GM23248 (cell line): ENCODE measurements at regions not wholly inside any gene's neighbourhood (a gene's known extent, or its start where the extent isn't known, plus 50 kb on each side); places are given as distances from the start of the nearest gene placed in this dataset.

Source experiments
- DNase-seq: peaks from one replicate; pipeline ENCODE4 v3.0.0-alpha.2; 2015
- H2AFZ ChIP-seq: fragments of 200-600 bp; sonication (generic); 2 replicates; pipeline ENCODE4 v1.6.1; 2016; ENCODE audit warnings: antibody characterized with exemption
- H3F3A ChIP-seq: fragments of 200-600 bp; sonication (generic); 2 replicates; pipeline ENCODE4 v1.6.1; 2016; ENCODE audit warnings: mild to moderate bottlenecking, antibody characterized with exemption, mixed run types; ENCODE audit not compliant: insufficient read depth
- H3K27ac ChIP-seq: fragments of 200-600 bp; sonication (generic); 2 replicates; pipeline ENCODE4 v1.5.1; 2016; ENCODE audit warnings: mild to moderate bottlenecking
- H3K27me3 ChIP-seq: fragments of 200-600 bp; sonication (generic); replicated peaks from 2 replicates; pipeline ENCODE4 v1.6.1; 2016; ENCODE audit warnings: mild to moderate bottlenecking; ENCODE audit not compliant: insufficient read depth
- H3K36me3 ChIP-seq: fragments of 200-600 bp; sonication (generic); 2 replicates; pipeline ENCODE4 v1.6.1; 2016; ENCODE audit warnings: low read depth, mild to moderate bottlenecking
- H3K4me1 ChIP-seq: fragments of 200-600 bp; sonication (generic); 2 replicates; pipeline ENCODE4 v1.6.1; 2016; ENCODE audit warnings: mild to moderate bottlenecking; ENCODE audit not compliant: insufficient read depth
- H3K4me2 ChIP-seq: fragments of 200-600 bp; sonication (generic); one replicate; pipeline ENCODE4 v1.6.1; 2016; ENCODE audit warnings: mild to moderate bottlenecking; ENCODE audit not compliant: unreplicated experiment
- H3K4me3 ChIP-seq: fragments of 200-600 bp; sonication (generic); 2 replicates; pipeline ENCODE4 v1.5.1; 2016; ENCODE audit warnings: mild to moderate bottlenecking
- H3K79me2 ChIP-seq: fragments of 200-600 bp; sonication (generic); 2 replicates; pipeline ENCODE4 v1.6.1; 2016; ENCODE audit warnings: mild to moderate bottlenecking; ENCODE audit not compliant: insufficient read depth
- H3K9ac ChIP-seq: fragments of 200-600 bp; sonication (generic); 2 replicates; pipeline ENCODE4 v1.6.1; 2016; ENCODE audit warnings: mild to moderate bottlenecking
- H3K9me2 ChIP-seq: fragments of 200-600 bp; sonication (generic); 2 replicates; pipeline ENCODE4 v1.6.1; 2016; ENCODE audit warnings: mixed run types, mild to moderate bottlenecking, moderate library complexity; ENCODE audit not compliant: insufficient read depth
- H3K9me3 ChIP-seq: fragments of 200-600 bp; sonication (generic); one replicate; pipeline ENCODE4 v1.6.1; 2017; ENCODE audit warnings: low read depth
- H4K20me1 ChIP-seq: fragments of 200-600 bp; sonication (generic); 2 replicates; pipeline ENCODE4 v1.6.0; 2016; ENCODE audit not compliant: insufficient read depth
- EZH2 ChIP-seq: fragments of 200-600 bp; sonication (generic); IDR thresholded peaks from 2 replicates; pipeline ENCODE4 v1.6.1; 2018; ENCODE audit warnings: antibody characterized with exemption, mild to moderate bottlenecking; ENCODE audit not compliant: insufficient read depth, poor library complexity, severe bottlenecking
- EZH2phosphoT487 ChIP-seq: fragments of 200-600 bp; sonication (generic); IDR thresholded peaks from 2 replicates; pipeline ENCODE4 v1.6.1; 2018; ENCODE audit warnings: antibody characterized with exemption, moderate library complexity, mild to moderate bottlenecking, low read depth; ENCODE audit not compliant: insufficient read depth
- whole genome bisulfite sequencing, 2 experiments: methylation state at CpG; one replicate each; pipeline ENCODE4 v1.1.6; 2015 to 2017; ENCODE audit warnings: low lambda C conversion rate in 2 of 2, low coverage in 1 of 2; ENCODE audit errors: missing lambda C conversion rate in 2 of 2; 5-methylcytosine and 5-hydroxymethylcytosine counted together
- in situ Hi-C: fragments of 300-500 bp; cut with MboI; formaldehyde crosslinking; loops from 2 replicates; pipeline ENCODE4 v1.15.0; 2020

DNA sequence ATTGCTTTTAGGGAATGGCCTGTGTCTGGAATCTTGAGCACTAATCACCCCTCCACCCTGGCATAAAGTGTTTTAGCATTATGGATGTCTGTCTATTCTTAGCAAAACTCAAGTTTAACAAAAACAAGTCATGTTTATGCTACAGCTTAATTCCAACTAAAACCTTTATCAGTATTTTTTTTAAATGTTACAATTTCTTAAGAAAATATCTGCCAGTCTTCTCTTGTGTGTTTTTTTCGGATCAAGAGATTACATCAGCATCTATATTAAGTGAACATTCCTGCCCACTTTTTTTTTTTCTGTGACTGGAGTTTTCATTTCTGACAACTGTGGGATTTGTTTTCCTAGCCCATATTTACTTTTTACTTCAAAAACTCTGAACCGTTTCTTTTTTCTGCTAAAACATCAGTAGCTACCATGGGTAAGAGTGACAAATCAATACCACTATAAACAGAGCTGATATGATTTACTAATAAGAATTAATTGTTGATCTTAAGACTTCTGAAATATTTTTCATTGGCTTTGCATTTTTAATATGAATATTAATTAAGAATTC, 94.3 kb downstream of the EDN1 start:
- in situ Hi-C loops, result loop anchor here (25.0 kb wide), 1 partner anchor 503 kb away; no protein-coding TSS in a partner anchor
- H2AFZ ChIP-seq, result no peak overlapping the region
- H3K4me1 ChIP-seq, result peaks cover 13% of the 10 kb centered on the region
- no peaks in the 10 kb centered on the region for H4K20me1 ChIP-seq
- H3K79me2 ChIP-seq, result no peaks in the 10 kb centered on the region
- TF ChIP-seq EZH2phosphoT487, result no peak
- no peak for TF ChIP-seq EZH2
- no peaks in the 10 kb centered on the region for H3K27me3 ChIP-seq
- H3K4me3 ChIP-seq, result no peak overlapping the region
- 68 to 80% methylated on average over 2 of the region's 2 CpGs for WGBS, 2 experiments
- H3K4me2 ChIP-seq, result no peak overlapping the region
- no peaks in the 10 kb centered on the region for H3K36me3 ChIP-seq
- H3K9ac ChIP-seq, result no peak overlapping the region
- no peaks in the 10 kb centered on the region for H3K9me2 ChIP-seq
- no peaks in the 10 kb centered on the region; the same call in 1 of the 2 replicates for H3F3A ChIP-seq
- no peak overlapping the region for H3K27ac ChIP-seq
- no peaks in the 10 kb centered on the region for H3K9me3 ChIP-seq
- DNase-seq, result no peak

DNA sequence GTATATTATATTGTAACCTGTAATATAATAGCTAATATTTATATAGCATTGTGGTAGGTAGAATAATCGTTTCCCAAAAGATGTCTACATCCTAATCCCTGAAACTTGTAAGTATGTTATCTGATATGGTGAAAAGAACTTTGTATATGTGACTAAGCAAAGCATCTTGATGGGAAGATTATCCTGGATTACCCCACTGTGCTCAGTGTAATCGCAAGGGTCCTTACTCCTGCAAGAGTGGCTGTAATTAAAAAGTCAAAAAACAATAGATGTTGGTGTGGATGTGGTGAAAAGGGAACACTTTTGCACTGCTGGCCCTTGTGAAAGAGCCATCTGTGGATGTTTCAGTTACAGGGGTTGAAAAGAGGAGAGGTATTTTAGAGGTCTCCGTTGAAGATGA, 95.2 kb downstream of the EDN1 start:
- Histone ChIP-seq H3K79me2 (no peaks in the 10 kb centered on the region), H3K9me2 (no peaks in the 10 kb centered on the region), H3K4me3 (no peak overlapping the region), H3K9me3 (no peaks in the 10 kb centered on the region), H3K36me3 (no peaks in the 10 kb centered on the region), H3F3A (no peaks in the 10 kb centered on the region; the same call in 1 of the 2 replicates), H3K9ac (no peak overlapping the region), H3K27ac (no peak overlapping the region), H3K27me3 (no peaks in the 10 kb centered on the region), H3K4me2 (no peak overlapping the region), H2AFZ (no peak overlapping the region), H3K4me1 (peaks cover 13% of the 10 kb centered on the region), H4K20me1 (no peaks in the 10 kb centered on the region)
- TF ChIP-seq EZH2 (no peak), EZH2phosphoT487 (no peak)
- no peak for DNase-seq
- 90 to 97% methylated on average over 3 of the region's 3 CpGs for WGBS, 2 experiments
- in situ Hi-C loops, result loop anchor here (25.0 kb wide), 1 partner anchor 502 kb away; no protein-coding TSS in a partner anchor

DNA sequence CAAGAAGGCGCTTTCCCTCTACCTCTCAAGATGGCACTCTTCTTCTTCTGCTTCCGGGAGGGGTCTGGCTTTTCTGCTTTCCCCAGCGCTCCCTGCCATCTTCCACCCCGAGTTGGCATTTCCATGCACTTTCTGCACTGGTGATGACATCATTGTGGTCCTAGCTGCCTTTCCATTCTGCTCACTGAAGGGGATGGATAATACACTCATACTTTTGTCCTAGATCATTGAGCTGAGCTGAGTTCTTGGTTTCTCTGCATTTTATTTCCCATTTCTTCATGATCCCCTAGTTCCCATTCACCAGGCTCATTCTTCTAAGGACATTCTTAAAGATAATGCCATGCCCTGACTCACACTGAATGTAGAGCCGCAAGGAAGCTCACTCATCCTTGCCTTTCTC, 96.7 kb downstream of the EDN1 start:
- Histone ChIP-seq H4K20me1 (no peaks in the 10 kb centered on the region), H3F3A (no peaks in the 10 kb centered on the region), H3K36me3 (no peaks in the 10 kb centered on the region), H3K27ac (no peak overlapping the region), H3K79me2 (no peaks in the 10 kb centered on the region), H3K9me3 (no peaks in the 10 kb centered on the region), H3K4me1 (peaks cover 2% of the 10 kb centered on the region; the same call in 1 of the 2 replicates), H3K4me2 (no peak overlapping the region), H3K9ac (no peak overlapping the region), H3K4me3 (no peak overlapping the region), H2AFZ (no peak overlapping the region), H3K9me2 (no peaks in the 10 kb centered on the region), H3K27me3 (no peaks in the 10 kb centered on the region)
- DNase-seq, result peak; percentile 28
- 89 to 92% methylated on average over 4 to 5 of the region's 5 CpGs for WGBS, 2 experiments
- in situ Hi-C loops, result loop anchor here (25.0 kb wide), 1 partner anchor 500 kb away; no protein-coding TSS in a partner anchor
- TF ChIP-seq EZH2phosphoT487 (no peak), EZH2 (no peak)

DNA sequence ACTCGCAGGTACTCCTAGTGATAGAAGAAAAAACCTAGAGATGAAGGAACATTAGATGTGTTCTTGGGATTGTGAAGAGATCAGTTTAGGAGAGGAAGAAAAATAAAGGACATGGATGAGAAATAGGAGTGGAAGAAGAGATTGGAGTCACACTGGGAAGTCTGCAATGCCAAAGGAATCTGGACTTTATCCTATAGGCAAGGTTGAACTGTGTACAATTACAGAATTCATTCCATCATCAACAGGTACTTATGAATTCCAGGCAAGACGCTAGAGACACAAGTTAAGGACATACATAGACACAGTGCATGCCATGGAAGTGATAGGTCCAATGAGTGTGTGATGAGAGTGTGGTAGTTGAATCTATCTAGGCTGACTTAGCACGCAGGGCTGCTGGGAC, 101.3 kb downstream of the EDN1 start:
- in situ Hi-C loops, result loop anchor here (10.0 to 25.0 kb wide), 2 partner anchors 203 to 496 kb away; no protein-coding TSS in a partner anchor
- TF ChIP-seq EZH2phosphoT487 (no peak), EZH2 (no peak)

More for the DNA sequence above, 101.3 kb downstream of the EDN1 start:
- no peaks in the 10 kb centered on the region for H3K79me2 ChIP-seq
- no peak overlapping the region for H3K9ac ChIP-seq
- H3K27ac ChIP-seq, result no peak overlapping the region
- no peak overlapping the region for H2AFZ ChIP-seq
- no peak overlapping the region for H3K4me2 ChIP-seq
- DNase-seq, result no peak
- WGBS, 2 experiments, result 61 to 63% methylated on average over 3 of the region's 3 CpGs
- no peaks in the 10 kb centered on the region for H3K4me1 ChIP-seq
- no peaks in the 10 kb centered on the region for H3K9me2 ChIP-seq
- H3K9me3 ChIP-seq, result no peaks in the 10 kb centered on the region
- H3K36me3 ChIP-seq, result no peaks in the 10 kb centered on the region
- H3F3A ChIP-seq, result no peaks in the 10 kb centered on the region
- H3K4me3 ChIP-seq, result no peak overlapping the region
- H3K27me3 ChIP-seq, result no peaks in the 10 kb centered on the region
- H4K20me1 ChIP-seq, result no peaks in the 10 kb centered on the region
